ENCODE measurements at regions not wholly inside any gene's neighbourhood (a gene's known extent, or its start where the extent isn't known, plus 50 kb on each side); places are given as distances from the start of the nearest gene placed in this dataset.
"Not testable (repeated sequence)": the region's sequence is repeated elsewhere in the genome, so short reads cannot be mapped to it uniquely, and the experiment has no call there.

DNA sequence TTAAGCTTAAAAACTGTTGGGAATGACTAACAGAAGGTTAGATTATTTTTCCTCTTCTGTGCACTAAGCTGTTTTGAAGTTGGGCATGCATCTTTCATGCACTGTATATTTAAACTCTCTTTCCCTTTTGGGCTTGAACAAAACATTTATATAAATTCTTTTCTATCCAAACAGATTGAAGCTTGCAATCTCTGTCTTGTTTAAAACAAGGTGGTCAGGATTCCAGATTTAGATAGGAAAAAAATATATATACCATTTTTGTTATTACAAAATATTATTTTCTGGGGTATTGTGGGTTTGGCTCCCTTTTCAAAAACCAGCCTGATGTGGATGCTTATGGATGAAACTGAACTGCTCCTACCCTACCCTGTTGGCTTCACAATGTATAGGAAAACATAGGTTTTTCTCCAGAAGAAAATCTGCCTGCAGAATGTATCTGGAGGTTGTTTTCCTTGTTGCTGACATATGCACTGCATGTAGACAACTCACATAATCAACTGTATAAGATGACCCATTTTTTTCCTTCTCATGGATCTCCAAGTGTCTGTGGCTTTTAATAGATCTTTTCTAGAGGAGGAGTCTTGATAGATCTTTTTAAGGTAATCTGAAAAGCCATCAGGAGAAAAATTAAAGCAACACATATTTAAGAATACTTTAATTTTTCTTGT, 146.3 kb downstream of the PRL start:
- DNase-seq (ENCODE audit: low spot score): no peak
- TF ChIP-seq, protein P1, sequence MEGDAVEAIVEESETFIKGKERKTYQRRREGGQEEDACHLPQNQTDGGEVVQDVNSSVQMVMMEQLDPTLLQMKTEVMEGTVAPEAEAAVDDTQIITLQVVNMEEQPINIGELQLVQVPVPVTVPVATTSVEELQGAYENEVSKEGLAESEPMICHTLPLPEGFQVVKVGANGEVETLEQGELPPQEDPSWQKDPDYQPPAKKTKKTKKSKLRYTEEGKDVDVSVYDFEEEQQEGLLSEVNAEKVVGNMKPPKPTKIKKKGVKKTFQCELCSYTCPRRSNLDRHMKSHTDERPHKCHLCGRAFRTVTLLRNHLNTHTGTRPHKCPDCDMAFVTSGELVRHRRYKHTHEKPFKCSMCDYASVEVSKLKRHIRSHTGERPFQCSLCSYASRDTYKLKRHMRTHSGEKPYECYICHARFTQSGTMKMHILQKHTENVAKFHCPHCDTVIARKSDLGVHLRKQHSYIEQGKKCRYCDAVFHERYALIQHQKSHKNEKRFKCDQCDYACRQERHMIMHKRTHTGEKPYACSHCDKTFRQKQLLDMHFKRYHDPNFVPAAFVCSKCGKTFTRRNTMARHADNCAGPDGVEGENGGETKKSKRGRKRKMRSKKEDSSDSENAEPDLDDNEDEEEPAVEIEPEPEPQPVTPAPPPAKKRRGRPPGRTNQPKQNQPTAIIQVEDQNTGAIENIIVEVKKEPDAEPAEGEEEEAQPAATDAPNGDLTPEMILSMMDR (IDR thresholded peaks at IDR 0.05): no peak

DNA sequence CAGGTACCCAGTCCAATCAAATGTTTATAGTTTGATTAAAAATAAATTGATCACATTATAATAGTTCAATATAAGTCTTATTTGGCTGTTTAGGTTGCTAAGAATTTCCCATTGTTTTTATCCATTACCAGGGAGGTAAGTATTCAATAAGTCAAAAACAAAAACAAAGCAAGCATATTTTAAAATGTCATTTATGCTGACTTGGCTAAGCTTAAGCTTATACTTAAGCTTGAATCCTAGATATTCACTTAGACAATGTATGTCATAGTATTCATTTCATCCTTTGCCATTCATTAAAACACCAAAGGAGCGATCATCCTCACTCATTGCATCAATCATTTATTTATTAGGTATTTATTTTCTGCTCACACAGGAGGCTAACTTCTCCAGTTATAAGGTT, 144.9 kb downstream of the PRL start:
- ATAC-seq (ENCODE audit: low FRiP score) (no peak), DNase-seq (ENCODE audit: low spot score) (no peak)
- TF ChIP-seq, protein P1 (IDR thresholded peaks at IDR 0.05): no peak

More for the DNA sequence above, 146.3 kb downstream of the PRL start:
- no peak for ATAC-seq (ENCODE audit: low FRiP score)

DNA sequence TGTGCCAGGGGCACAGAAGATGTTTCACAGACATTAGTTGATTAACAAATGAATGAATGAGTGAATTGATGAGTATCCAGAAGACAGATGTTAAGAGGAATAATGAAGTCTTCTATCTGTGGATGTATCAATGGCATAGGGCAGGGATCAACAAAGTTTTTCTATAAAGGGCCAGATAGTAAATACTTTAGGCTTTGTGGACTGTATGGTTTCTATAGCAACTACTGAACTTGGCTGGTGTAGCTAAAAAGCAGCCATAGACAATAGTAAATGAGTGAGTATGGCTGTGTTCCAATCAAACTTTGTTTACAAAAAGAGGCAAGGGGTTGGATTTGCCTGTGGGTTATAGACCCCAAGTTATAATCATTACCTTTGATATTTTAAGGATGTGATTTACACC, 144.0 kb downstream of the PRL start:
- TF ChIP-seq, protein P1 (IDR thresholded peaks at IDR 0.05): no peak
- no peak for ATAC-seq (ENCODE audit: low FRiP score)
- no peak for DNase-seq (ENCODE audit: low spot score)

DNA sequence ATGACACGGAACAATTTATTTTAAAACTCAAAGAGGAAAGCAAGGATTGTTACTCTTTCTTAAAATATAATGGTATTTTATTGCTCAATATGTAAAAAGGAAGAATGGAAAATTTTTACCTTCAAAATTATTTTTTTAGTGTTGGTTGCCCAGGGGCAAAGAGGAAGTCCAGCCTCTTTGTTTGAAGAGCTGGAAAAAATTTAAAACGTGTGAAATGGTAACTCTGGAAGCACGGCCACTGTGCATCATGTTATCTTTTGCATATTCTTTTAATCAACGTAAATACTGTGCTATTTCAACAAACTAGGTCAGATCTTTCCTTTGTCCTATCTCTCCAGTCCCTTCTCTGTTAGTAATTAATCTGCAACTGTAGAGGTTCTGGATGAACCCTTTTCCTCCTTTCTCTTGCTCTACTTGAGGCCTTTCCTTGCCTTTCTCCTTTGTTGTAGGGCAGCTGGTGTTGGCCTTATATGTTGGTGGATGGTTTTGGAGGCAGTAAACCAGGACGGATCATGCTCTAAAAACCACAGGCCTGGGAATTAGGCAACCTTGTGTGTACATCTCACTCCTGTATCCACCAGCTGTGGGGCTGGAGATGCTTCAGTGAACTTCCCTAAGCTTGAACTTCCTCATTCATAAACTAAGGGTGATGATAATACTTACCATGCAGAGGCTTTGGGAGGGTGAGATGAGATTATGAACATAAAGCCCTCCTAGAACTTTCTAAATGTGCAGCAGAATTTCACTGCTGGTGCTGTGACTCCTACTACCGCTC, 143.3 kb downstream of the PRL start:
- TF ChIP-seq, protein P1 (IDR thresholded peaks at IDR 0.05): no peak
- ATAC-seq (ENCODE audit: low FRiP score) (no peak), DNase-seq (ENCODE audit: low spot score) (no peak)

DNA sequence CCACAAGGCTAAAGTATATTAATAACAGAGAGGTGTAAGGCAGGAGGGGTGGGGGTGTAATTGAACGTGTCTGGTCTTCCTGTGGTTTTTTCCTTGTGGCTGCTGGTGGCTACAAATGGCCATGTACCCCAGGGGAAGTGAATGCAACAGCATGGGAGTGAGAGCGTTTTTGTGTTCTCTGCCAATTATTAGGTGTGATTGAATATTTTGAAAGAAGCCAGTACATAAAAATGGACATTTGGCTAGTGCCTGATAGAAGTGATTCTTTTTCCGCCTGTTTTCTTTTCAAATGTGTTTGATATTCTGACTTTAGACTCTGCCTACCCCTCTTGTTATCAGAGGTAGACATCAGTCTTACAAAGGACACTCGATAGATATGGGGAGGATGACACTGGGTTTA, 141.3 kb downstream of the PRL start:
- no peak for DNase-seq (ENCODE audit: low spot score)
- ATAC-seq (ENCODE audit: low FRiP score): no peak
- TF ChIP-seq, protein P1 (IDR thresholded peaks at IDR 0.05): no peak

DNA sequence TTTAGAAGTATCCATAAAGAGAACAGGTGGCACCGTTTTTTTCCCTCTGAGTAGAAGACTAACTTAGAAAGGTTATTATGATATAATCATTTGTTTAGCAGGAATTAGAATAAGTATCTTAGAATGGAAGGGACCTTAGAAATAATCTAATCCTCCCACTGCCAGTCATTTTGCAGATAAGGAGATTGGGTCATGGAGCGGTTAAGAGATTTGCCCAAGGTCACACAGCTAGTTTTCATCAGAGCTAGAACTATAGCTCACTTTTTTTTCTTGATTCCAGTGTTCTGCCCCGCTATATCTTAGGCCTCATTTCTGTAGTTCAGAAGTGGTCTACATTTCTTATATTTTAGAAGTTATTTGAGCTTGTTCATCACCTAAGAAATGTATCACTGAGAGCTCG, 139.6 kb downstream of the PRL start:
- TF ChIP-seq, protein P1 (IDR thresholded peaks at IDR 0.05): no peak
- ATAC-seq (ENCODE audit: low FRiP score) (no peak), DNase-seq (ENCODE audit: low spot score) (no peak)

DNA sequence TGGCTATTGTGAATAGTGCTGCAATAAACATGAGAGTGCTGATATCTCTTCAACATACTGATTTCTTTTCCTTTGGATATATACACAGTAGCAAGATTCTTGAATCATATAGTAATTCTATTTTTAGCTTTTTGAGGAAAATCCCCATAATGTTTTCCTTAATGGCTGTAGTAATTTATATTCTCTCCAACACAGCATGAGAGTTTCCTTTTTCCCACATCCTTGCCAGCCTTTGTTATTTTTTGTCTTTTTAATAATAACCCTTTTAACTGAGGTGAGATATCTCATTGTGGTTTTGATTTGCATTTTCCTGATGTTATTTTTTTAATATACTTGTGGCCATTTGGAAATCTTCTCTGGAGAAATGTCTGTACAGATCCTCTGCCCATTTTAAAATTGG, 132.6 kb downstream of the PRL start:
- ATAC-seq (ENCODE audit: low FRiP score): no peak
- DNase-seq (ENCODE audit: low spot score): no peak
- TF ChIP-seq, protein P1 (IDR thresholded peaks at IDR 0.05): no peak

DNA sequence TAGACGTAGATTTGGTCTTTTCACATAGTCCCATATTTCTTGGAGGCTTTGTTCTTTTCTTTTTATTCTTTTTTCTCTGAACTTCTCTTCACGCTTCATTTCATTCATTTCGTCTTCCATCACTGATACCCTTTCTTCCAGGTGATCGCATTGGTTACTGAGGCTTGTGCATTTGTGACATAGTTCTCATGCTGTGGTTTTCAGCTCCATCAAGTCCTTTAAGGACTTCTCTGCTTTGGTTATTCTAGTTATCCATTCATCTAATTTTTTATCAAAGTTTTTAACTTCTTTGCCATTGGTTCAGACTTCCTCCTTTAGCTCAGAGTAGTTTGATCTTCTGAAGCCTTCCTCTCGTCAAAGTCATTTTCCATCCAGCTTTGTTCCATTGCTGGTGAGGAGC, 125.8 kb downstream of the PRL start:
- DNase-seq (ENCODE audit: low spot score); ATAC-seq (ENCODE audit: low FRiP score): not testable (repeated sequence)

DNA sequence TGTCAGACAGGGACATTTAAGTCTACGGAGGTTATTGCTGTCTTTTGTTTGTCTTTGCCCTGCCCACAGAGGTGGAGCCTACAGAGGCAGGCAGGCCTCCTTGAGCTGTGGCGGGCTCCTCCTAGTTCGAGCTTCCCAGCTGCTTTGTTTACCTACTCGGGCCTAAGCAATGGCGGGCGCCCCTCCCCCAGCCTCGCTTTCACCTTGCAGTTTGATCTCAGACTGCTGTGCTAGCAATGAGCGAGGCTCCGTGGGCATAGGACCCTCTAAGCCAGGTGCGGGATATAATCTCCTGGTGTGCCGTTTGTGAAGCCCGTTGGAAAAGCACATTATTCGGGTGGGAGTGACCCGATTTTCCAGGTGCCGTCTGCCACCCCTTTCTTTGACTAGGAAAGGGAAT, 125.0 kb downstream of the PRL start:
- not testable (repeated sequence) for ATAC-seq (ENCODE audit: low FRiP score); DNase-seq (ENCODE audit: low spot score)

Data from omental fat pad (tissue), 3 donors.